ENCODE measurements at regions not wholly inside any gene's neighbourhood (a gene's known extent, or its start where the extent isn't known, plus 50 kb on each side); places are given as distances from the start of the nearest gene placed in this dataset.

DNA sequence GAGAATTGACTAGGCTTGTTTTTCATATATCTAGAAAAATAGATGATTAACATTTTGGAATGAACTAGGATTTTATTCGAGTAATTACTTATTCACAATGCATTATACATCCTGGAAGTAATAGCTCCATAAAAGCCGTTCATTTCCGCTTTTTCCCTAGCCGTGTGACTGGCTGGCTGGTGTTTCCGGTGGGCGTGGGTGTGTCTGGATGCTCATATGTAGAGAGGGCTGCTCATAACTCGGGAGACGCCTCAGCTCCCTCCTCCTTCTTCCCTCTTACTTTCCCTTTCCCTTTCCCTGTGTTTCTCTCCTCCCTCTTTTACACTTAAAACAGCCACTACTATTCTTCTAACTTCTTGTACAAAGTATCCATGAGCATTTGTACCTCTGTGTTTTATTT lies 187.7 kb upstream of the VSTM2A start:
- CTCF ChIA-PET (ENCODE audit: partially characterized antibody): no interaction called here
- Histone ChIP-seq H2BK20ac (ENCODE audit: low read length) (no peak overlapping the region), H3K18ac (ENCODE audit: extremely low read depth, low read length) (no peak overlapping the region), H3K14ac (ENCODE audit: insufficient read length) (no peak overlapping the region), H2BK5ac (ENCODE audit: low read depth, low read length) (no peak overlapping the region), H3K23me2 (ENCODE audit: low read depth, low read length) (no peaks in the 10 kb centered on the region), H3K4me3 (ENCODE audit: extremely low read depth in 1 of 4, insufficient read depth in 2 of 4, low read depth in 3 of 4, low read length in 4 of 4) (no peak overlapping the region), H2BK12ac (ENCODE audit: low read depth, low read length) (no peak overlapping the region), H3K79me2 (ENCODE audit: control insufficient read depth in 1 of 2, insufficient read depth in 2 of 2, low read length in 2 of 2) (no peaks in the 10 kb centered on the region), H4K91ac (replicated peaks; ENCODE audit: insufficient read length, low read length) (no peak overlapping the region), H4K20me1 (replicated peaks in 1 of 2; ENCODE audit: control insufficient read depth in 1 of 2, insufficient read depth in 2 of 2, low read length in 2 of 2) (no peaks in the 10 kb centered on the region), H4K5ac (ENCODE audit: insufficient read length, low read depth, low read length) (no peak overlapping the region), H3K4ac (replicated peaks; ENCODE audit: insufficient read length, low read depth, low read length) (no peak overlapping the region), H3K4me1 (replicated peaks in 1 of 4; ENCODE audit: control insufficient read depth in 3 of 4, insufficient read depth in 4 of 4, low read length in 3 of 4) (no peaks in the 10 kb centered on the region), H4K8ac (ENCODE audit: extremely low read depth, insufficient read depth, low read length) (no peak overlapping the region), H3K36me3 (ENCODE audit: control insufficient read depth in 2 of 4, insufficient read depth in 4 of 4, low read length in 3 of 4) (no peaks in the 10 kb centered on the region), H3K56ac (replicated peaks; ENCODE audit: insufficient read length, low read depth, low read length) (no peak overlapping the region), H3K27me3 (replicated peaks in 1 of 4; ENCODE audit: control insufficient read depth in 3 of 4, extremely low read depth in 1 of 4, insufficient read depth in 3 of 4, low read length in 3 of 4) (no peaks in the 10 kb centered on the region; a peak in 1 of 7 replicates), H3K4me2 (ENCODE audit: insufficient read depth in 1 of 2, low read depth in 2 of 2, low read length in 2 of 2) (no peak overlapping the region), H2BK15ac (ENCODE audit: low read length) (no peak overlapping the region), H3K23ac (ENCODE audit: insufficient read length) (no peak overlapping the region), H2AFZ (ENCODE audit: low read length) (no peak overlapping the region), H3K79me1 (ENCODE audit: low read depth, low read length) (no peaks in the 10 kb centered on the region), H3K9me3 (ENCODE audit: insufficient read depth in 2 of 2, low read depth in 1 of 2, low read length in 1 of 2) (no peaks in the 10 kb centered on the region), H3K27ac (ENCODE audit: low read depth, low read length) (no peak overlapping the region), H2AK5ac (ENCODE audit: low read depth, low read length) (no peak overlapping the region), H2BK120ac (replicated peaks; ENCODE audit: low read depth, low read length) (no peak overlapping the region), H3K9ac (replicated peaks in 1 of 4; ENCODE audit: extremely low read depth in 1 of 4, low read depth in 3 of 4, low read length in 3 of 4) (no peak overlapping the region)
- POLR2A ChIA-PET (ENCODE audit: partially characterized antibody): no interaction called here
- 88% methylated on average over 8 of the region's 8 CpGs; no CpG with 5 or more reads in 1 of the 2 experiments for WGBS, 2 experiments (ENCODE audit: extremely low coverage in 1 of 2, insufficient coverage in 1 of 2, insufficient read length in 1 of 2, insufficient replicate concordance in 2 of 2, low coverage in 1 of 2, low lambda C conversion rate in 2 of 2, missing lambda C conversion rate in 1 of 2)
- TF ChIP-seq, protein P1, sequence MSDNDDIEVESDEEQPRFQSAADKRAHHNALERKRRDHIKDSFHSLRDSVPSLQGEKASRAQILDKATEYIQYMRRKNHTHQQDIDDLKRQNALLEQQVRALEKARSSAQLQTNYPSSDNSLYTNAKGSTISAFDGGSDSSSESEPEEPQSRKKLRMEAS (IDR thresholded peaks at IDR 0.05): no peak
- TF ChIP-seq SUZ12 (IDR thresholded peaks at IDR 0.05; ENCODE audit: low read length) (no peak), RBBP5 (IDR thresholded peaks at IDR 0.05; ENCODE audit: borderline replicate concordance, low read depth, low read length) (no peak), MAFK (IDR thresholded peaks at IDR 0.05; ENCODE audit: low read depth, low read length) (no peak)
- FAIRE-seq: no peak
- no peak for DNase-seq (ENCODE audit: low read depth in 1 of 2, low spot score in 2 of 2)

Measured in H1 (cell line).